Psoas muscle (tissue), 7 donors: ENCODE measurements at regions not wholly inside any gene's neighbourhood (a gene's known extent, or its start where the extent isn't known, plus 50 kb on each side); places are given as distances from the start of the nearest gene placed in this dataset.

ENCODE experiments used
- ATAC-seq, 4 donors: fragments of 200-7000 bp; cut with Tn5 transposase; one replicate each; pipeline ENCODE4 v1.9.1; 2020; ENCODE audit warnings: moderate library complexity in 3 of 4, mild to moderate bottlenecking in 2 of 4
- DNase-seq, 2 donors: peaks; one replicate each; pipeline ENCODE4 v3.0.0-alpha.2; 2020
- H3K27ac ChIP-seq: fragments of 200-600 bp; one replicate; pipeline ENCODE4 v1.8.0; 2022
- H3K27me3 ChIP-seq, 3 donors: fragments of 200-600 bp in 1 of 3; one replicate each; pipeline versions ENCODE4 v1.6.1 to v1.8.0; 2013 to 2022; ENCODE audit warnings: low read length in 2 of 3, mild to moderate bottlenecking in 2 of 3, moderate library complexity in 1 of 3; ENCODE audit not compliant: insufficient read depth in 3 of 3
- H3K36me3 ChIP-seq, 2 donors: fragments of 200-600 bp in 1 of 2; one replicate each; pipeline versions ENCODE4 v1.6.1 to v1.8.0; 2013 to 2022; ENCODE audit warnings: low read depth in 1 of 2, mild to moderate bottlenecking in 1 of 2, moderate library complexity in 1 of 2; ENCODE audit not compliant: insufficient read depth in 1 of 2
- H3K4me1 ChIP-seq: fragments of 200-600 bp; one replicate; pipeline ENCODE4 v1.8.0; 2022
- H3K4me3 ChIP-seq: fragments of 200-600 bp; one replicate; pipeline ENCODE4 v1.8.0; 2022; ENCODE audit warnings: mild to moderate bottlenecking
- H3K9me3 ChIP-seq: fragments of 200-600 bp; one replicate; pipeline ENCODE4 v1.8.0; 2022
- CTCF ChIP-seq: fragments of 200-600 bp; IDR thresholded peaks from one replicate; pipeline ENCODE4 v1.8.0; 2022; ENCODE audit warnings: antibody characterized with exemption
- WGBS, 3 donors: extraction: QIAGEN DNeasy Blood & Tissue Kit; methylation state at CpG; one replicate each; pipeline versions ENCODE4 v1.1.6 to v1.1.7; 2013; 5-methylcytosine and 5-hydroxymethylcytosine counted together
- intact Hi-C, 2 donors: fragments of 100-400 bp; cut with DNase I; formaldehyde crosslinking; loops; one replicate each; pipeline versions ENCODE4 v1.11.0 to v1.14.2; 2022
- donor health status: healthy with polysubstance abuse.
- donor health status: DM: no; HTN: no; CAD: no; lungs with moderate emphysema.
- donor health status: Bipolar disorder and iron deficiency.
- donor health status: healthy.
- donor health status: DM: yes; HTN: yes; CAD: no.
- donor health status: DM: no; HTN: no; CAD: no.
- donor health status: DM: yes; HTN: yes; CAD: no.

- 92 to 95% (median 93%) methylated on average over 23 of the region's 23 CpGs for WGBS, 3 donors
These were observed 230.3 kb downstream of the THBS2 start for GRCh38 chr6:169023161-169023874.

GRCh38 chr6:169022079-169022478 is 231.6 kb downstream of the THBS2 start:
- no peak for TF ChIP-seq CTCF
- Histone ChIP-seq H3K27ac (no peak overlapping the region), H3K4me3 (no peak overlapping the region), H3K9me3 (peaks cover 2% of the 10 kb centered on the region), H3K36me3 (no peaks in the 10 kb centered on the region), H3K27me3 (no peaks in the 10 kb centered on the region), H3K4me1 (no peaks in the 10 kb centered on the region)
- intact Hi-C loops, result no loop called here
- DNase-seq, result no peak
- 81 to 85% (median 84%) methylated on average over 12 of the region's 12 CpGs for WGBS, 3 donors
- ATAC-seq, result no peak

More at GRCh38 chr6:169023161-169023874, 230.3 kb downstream of the THBS2 start:
- DNase-seq (no peak), ATAC-seq (no peak)
- H3K4me1 ChIP-seq, result no peaks in the 10 kb centered on the region
- H3K27ac ChIP-seq, result no peak overlapping the region
- H3K4me3 ChIP-seq, result no peak overlapping the region
- no peak for TF ChIP-seq CTCF
- no peaks in the 10 kb centered on the region for H3K36me3 ChIP-seq
- no peaks in the 10 kb centered on the region for H3K27me3 ChIP-seq
- intact Hi-C loops, result no loop called here
- no peaks in the 10 kb centered on the region for H3K9me3 ChIP-seq

- H3K4me1 ChIP-seq, result no peaks in the 10 kb centered on the region
- no peaks in the 10 kb centered on the region for H3K36me3 ChIP-seq
- 53 to 71% (median 54%) methylated on average over 8 of the region's 8 CpGs for WGBS, 3 donors
- H3K27me3 ChIP-seq, result no peaks in the 10 kb centered on the region
- peaks cover 10% of the 10 kb centered on the region for H3K9me3 ChIP-seq
- DNase-seq (no peak), ATAC-seq (no peak)
- intact Hi-C loops, result no loop called here
- no peak overlapping the region for H3K4me3 ChIP-seq
- no peak overlapping the region for H3K27ac ChIP-seq
- no peak for TF ChIP-seq CTCF
These were observed 232.8 kb downstream of the THBS2 start for GRCh38 chr6:169020821-169021220.

- Histone ChIP-seq H3K27me3 (no peaks in the 10 kb centered on the region), H3K9me3 (peaks cover 10% of the 10 kb centered on the region), H3K27ac (no peak overlapping the region), H3K36me3 (no peaks in the 10 kb centered on the region), H3K4me3 (no peak overlapping the region), H3K4me1 (no peaks in the 10 kb centered on the region)
- ATAC-seq, result no peak
- WGBS, 3 donors, result 58 to 71% (median 59%) methylated on average over 9 of the region's 9 CpGs
- intact Hi-C loops, result no loop called here
- TF ChIP-seq CTCF, result no peak
- DNase-seq, result no peak
These were observed 233.7 kb downstream of the THBS2 start for GRCh38 chr6:169019727-169020491.
